ENCODE measurements at regions not wholly inside any gene's neighbourhood (a gene's known extent, or its start where the extent isn't known, plus 50 kb on each side); places are given as distances from the start of the nearest gene placed in this dataset.
A peak's percentile ranks its signal among the peaks of the same experiment; 100 is the strongest.

DNA sequence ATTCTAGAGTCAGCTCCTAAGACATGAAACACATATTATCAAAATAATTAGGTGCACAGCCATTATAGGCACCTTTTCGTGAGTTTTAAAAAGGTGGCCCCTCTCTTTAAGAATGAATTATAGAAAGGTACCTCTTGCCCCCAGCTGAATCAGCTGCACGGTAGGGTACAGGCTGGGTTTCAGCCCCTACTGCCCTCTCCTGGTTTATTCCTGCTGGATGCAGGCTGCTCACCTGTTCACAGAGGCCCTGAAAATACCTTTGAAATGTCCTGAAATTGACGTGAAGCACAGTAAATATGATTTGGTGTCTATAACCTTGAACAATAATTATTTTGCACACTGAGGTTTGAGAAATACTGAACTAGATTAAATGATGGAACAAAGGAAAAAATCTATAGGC lies 504.8 kb upstream of the SGCD start (continued):
- TF ChIP-seq, protein P1, sequence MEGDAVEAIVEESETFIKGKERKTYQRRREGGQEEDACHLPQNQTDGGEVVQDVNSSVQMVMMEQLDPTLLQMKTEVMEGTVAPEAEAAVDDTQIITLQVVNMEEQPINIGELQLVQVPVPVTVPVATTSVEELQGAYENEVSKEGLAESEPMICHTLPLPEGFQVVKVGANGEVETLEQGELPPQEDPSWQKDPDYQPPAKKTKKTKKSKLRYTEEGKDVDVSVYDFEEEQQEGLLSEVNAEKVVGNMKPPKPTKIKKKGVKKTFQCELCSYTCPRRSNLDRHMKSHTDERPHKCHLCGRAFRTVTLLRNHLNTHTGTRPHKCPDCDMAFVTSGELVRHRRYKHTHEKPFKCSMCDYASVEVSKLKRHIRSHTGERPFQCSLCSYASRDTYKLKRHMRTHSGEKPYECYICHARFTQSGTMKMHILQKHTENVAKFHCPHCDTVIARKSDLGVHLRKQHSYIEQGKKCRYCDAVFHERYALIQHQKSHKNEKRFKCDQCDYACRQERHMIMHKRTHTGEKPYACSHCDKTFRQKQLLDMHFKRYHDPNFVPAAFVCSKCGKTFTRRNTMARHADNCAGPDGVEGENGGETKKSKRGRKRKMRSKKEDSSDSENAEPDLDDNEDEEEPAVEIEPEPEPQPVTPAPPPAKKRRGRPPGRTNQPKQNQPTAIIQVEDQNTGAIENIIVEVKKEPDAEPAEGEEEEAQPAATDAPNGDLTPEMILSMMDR (IDR thresholded peaks at IDR 0.05; ENCODE audit: control extremely low read depth in 1 of 3, insufficient read depth in 1 of 3, low read depth in 1 of 3, low read length in 3 of 3) = peak; percentile 39 to 57 (median 42)
- TF ChIP-seq, protein P2, sequence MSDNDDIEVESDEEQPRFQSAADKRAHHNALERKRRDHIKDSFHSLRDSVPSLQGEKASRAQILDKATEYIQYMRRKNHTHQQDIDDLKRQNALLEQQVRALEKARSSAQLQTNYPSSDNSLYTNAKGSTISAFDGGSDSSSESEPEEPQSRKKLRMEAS (IDR thresholded peaks at IDR 0.05) = no peak
- no peak for TF ChIP-seq GABPA (IDR thresholded peaks at IDR 0.05; ENCODE audit: borderline replicate concordance, insufficient read depth, low read length)
- no peak for TF ChIP-seq HDAC2 (IDR thresholded peaks at IDR 0.05; ENCODE audit: borderline replicate concordance in 1 of 2, low read depth in 2 of 2, low read length in 2 of 2)
- TF ChIP-seq RAD21 (IDR thresholded peaks at IDR 0.05 in 1 of 2, conservative IDR thresholded peaks at IDR 0.05 in 1 of 2; ENCODE audit: low read depth in 2 of 2, low read length in 2 of 2) = peak; percentile 55 to 62
- TF ChIP-seq MAFK (IDR thresholded peaks at IDR 0.05; ENCODE audit: low read depth, low read length) = no peak
- no peak for TF ChIP-seq CREB1 (IDR thresholded peaks at IDR 0.05)
- no peak for TF ChIP-seq POLR2A (IDR thresholded peaks at IDR 0.05; ENCODE audit: control extremely low read depth in 1 of 2, low read depth in 2 of 2, low read length in 2 of 2)
- no peak for TF ChIP-seq TAF1 (IDR thresholded peaks at IDR 0.05; ENCODE audit: low read depth, low read length)
- no peak for TF ChIP-seq PHF8 (conservative IDR thresholded peaks at IDR 0.05; ENCODE audit: low read depth, low read length)
- TF ChIP-seq CBX8 (IDR thresholded peaks at IDR 0.05; ENCODE audit: borderline replicate concordance, low read depth, low read length) = no peak
- TF ChIP-seq TAF7 (optimal IDR thresholded peaks at IDR 0.05; ENCODE audit: borderline replicate concordance, low read depth, low read length) = no peak
- no peak for TF ChIP-seq SIN3A (conservative IDR thresholded peaks at IDR 0.05 in 1 of 2, IDR thresholded peaks at IDR 0.05 in 1 of 2; ENCODE audit: low read depth in 1 of 2, low read length in 2 of 2)
- no peak for TF ChIP-seq FOSL1 (IDR thresholded peaks at IDR 0.05; ENCODE audit: insufficient read depth, low read depth, low read length)
- no peak for TF ChIP-seq SP4 (IDR thresholded peaks at IDR 0.05; ENCODE audit: low read length)
- no peak for TF ChIP-seq ASH2L (IDR thresholded peaks at IDR 0.05; ENCODE audit: low read length)
- no peak for TF ChIP-seq KDM1A (IDR thresholded peaks at IDR 0.05; ENCODE audit: borderline replicate concordance, low read length)

Measured in H1 (cell line).